GM21423 (cell line): ENCODE measurements at regions not wholly inside any gene's neighbourhood (a gene's known extent, or its start where the extent isn't known, plus 50 kb on each side); places are given as distances from the start of the nearest gene placed in this dataset.

Experiments
- ATAC-seq: cut with Tn5 transposase; IDR thresholded peaks from one replicate; pipeline ENCODE4 v1.9.1; 2021; ENCODE audit warnings: mild to moderate bottlenecking, moderate library complexity; ENCODE audit not compliant: unreplicated experiment

DNA sequence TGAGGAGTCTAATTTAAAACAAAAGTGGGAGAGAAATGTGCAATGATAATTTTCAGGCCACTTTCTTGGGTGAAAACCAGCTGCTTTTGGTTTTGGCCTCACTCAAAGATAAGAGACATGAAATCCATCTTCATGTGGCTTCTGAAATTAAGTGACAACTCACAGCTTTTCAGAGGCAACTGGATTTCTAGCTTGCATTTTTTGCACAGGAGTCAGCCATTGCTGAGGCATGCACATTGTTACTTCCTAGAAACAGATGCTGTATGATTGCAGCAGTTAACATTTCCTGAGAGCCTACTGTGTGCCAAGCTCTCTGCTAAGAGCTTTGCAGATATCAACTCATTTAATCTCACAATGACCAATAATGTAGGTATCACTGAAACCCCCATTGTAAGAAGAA, 562.6 kb downstream of the NR2F1-AS1 start:
- no peak for ATAC-seq

DNA sequence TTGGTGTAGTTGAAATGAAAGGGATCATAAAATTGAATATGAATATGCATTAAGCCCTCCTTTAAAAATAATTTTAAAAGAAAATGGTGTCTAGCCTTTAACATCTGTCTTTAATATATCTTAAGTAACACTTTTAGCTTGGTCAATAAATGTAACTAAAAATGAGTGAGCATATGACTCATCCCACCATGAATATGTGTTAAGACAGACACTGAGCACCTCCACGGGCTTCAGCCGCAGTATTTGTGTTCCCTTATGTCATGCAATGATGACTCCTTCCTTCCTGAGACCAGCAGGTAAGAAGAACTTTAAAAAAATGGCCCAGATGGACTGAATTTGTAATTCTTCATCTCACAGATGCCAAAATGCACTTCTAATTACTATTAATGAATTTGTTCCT, 563.2 kb downstream of the NR2F1-AS1 start:
- no peak for ATAC-seq

DNA sequence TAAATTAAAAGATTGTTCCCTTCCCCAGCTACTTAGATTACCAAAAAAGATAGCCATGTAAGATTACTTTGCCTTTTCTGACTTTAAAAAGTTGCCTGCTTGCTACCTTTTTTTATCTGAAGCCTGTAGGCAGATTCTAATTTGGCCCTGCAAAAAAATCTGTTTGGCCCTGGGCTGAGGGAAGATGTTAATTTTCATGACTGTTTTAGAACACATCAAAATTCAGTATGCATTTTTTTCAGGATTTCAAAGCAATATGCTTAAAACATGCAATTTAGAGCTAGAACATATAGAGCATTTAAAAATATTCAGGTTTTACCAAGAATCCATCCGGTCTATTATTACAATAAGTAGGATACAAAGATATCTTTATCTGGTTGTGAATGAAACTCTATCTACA, 563.6 kb downstream of the NR2F1-AS1 start:
- no peak for ATAC-seq

DNA sequence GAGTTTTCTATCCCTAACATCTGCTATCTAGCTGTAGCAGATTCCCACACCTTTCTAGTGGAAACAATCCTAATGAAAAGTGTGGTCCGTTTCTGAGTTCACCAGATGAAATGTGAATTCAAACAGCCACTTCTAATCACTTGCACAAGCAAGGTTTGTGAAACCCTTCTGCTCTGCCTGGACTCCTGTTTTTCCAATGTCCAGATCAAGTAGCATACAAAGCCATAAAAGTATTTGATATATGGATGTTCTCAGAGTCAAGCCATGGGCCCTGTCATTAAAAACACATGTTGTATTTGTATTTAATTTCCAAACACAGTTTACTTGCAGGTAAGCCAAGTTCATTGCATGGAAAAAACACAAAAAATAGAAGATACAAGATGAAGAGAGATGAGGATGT, 570.4 kb downstream of the NR2F1-AS1 start:
- ATAC-seq = no peak

DNA sequence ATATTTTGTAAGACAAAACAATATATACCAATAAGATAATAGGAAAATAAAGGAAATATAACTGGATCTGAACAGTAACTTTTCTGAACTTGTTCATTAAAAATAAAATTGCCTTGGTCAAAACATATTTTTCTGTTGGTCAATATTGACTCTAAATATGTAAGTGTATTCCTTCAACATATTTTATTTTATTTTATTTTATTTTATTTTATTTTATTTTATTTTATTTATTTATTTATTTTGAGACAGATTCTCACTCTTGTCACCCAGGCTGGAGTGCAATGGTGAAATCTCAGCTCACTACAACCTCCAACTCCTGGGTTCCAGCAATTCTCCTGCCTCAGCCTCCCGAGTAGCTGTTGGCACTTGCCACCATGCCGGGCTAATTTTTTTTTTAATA, 571.0 kb downstream of the NR2F1-AS1 start:
- ATAC-seq = no peak

DNA sequence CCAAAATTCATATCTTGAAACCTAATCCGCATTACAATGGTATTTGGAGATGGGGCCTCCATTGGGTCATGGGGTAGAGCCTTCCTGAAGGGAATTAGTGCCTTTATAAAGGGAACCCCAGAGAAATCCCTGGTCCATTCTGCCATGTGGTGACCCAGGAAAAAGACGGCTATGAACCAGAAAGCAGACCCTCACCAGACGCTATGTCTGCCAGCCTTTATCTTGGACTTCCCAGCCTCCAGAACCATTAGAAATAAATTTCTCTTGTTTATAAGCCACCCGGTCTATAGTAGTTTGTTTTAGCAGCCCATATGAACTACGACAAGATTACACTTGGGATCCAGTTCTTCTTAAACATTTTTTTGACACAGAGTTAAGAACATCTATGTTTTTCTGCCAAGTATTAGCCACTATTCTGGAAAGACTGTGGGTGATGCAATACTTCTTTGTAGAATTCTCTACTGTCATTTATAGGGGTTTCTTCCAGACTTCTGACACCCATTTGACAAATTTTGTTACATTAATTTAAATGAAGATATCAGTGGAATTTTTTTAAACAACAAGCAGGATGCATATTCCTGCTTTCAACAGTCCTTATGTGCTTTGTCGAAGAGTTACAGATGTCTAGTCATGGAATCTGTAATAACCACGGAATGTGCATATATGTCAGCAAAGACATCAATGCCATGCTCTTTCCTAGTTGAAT, 572.4 kb downstream of the NR2F1-AS1 start:
- ATAC-seq = no peak

DNA sequence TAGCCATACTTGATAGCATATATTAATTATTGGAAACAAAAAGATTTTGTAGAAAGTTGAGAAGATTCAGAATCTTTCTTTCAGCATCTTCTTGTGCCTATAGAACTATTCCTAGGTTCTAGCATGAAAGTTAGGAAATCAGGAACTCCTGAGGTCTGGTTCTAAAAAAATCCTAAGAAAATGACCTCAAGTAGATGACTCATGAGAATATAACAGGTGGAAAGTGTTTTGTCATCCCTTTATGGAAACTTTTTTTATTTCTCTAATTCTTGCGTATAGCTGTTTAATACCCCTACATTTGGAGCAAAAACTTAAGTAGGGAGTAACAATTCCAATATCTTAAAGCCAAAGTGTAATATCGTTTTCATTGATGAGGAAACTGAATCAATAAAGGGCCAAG, 574.1 kb downstream of the NR2F1-AS1 start:
- no peak for ATAC-seq

DNA sequence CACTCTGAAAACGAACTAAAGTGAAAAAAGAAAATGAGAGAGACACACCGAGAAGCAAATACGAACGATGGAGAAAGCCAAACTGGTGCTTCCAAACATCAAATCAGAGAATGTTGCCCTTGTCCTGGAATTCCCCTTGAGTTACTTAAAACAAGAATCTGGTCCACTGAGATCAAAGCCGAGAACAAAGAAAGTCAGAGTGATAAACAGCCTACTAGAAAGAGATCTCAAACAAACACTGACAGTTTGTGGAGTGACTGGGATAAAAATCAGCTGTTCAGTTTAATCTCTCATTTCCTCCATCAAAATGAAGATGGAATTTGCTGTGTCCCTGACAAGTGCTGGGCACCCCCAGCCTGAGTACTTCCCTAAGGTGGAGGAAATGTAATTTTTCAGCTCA, 582.6 kb downstream of the NR2F1-AS1 start:
- no peak for ATAC-seq

DNA sequence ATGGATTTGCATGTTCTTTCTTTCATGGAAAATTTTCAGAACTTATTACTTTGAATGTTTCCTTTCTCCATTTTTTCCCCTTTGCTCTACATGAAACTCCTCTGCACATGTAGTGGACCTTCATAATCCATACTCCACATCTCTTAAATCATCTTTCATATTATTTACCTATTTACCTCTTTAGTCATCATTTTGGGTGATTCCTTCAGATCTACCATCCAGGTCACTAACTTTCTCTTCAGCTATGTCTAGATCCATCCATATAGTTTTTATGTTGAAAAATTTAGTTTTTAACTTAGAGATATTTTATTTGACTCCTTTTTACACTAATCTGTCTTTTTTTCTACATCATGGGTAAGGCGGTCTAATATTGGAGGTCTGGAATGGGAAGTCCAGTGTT, 586.6 kb downstream of the NR2F1-AS1 start:
- no peak for ATAC-seq

DNA sequence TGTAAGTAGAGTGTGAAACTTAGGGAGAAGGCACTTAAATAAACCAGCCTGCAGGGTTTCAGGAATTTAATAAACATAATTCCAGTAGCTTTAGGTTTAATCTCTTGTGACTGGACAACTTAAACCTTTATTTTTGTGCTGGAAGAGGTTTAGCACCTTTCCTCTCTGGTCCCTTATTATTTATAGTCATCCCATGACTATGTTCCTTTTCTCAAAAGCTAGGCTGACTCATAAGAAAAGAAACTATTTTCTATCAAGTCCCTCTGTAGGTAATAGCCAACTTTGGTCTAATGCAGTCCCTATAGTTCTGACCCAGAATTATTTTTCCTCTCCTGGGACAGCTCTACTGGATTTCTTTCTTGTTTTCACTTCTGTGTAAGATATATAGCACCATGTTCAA, 588.9 kb downstream of the NR2F1-AS1 start:
- no peak for ATAC-seq

DNA sequence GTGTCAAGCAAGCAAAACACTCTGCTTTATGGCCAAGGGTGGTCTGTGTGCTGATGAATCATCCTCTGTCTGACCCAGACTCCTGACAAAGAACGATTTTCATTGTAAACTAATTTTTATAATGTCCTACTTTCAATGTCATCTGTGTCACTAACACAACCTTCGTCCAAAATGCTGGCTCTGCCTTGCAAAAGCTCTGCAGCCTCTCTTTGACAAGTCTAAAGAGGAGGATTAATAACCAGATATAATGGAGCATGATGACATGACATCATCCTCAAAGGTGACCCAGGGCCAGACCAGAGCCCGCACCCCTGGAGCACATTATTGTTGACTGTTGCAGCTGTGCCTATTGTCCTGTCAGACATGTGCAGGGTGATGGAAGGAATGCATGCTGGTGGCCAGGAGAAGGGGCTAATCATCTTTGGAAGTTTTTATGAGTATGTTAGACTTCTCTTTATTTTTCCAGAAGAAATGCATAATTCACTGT, 589.4 kb downstream of the NR2F1-AS1 start:
- no peak for ATAC-seq

DNA sequence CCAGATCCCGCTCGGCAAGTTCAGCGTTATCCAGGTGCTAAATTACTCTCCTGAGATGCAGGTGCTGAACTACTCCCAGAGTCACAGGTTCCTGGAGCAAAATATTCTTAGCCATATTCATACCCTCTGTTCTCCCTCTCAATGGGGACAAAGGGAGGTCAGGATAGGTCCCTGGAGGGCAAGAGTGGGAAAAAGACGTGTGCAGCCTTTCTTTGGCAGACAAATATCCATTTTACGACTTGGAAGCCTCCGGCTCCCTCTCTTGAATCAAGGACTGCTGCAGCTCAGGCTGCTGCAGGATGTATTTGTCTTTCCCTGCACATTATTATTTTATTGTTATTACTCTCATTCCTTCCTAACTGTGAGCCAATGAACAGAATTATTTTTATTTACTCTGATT, 590.2 kb downstream of the NR2F1-AS1 start:
- no peak for ATAC-seq

DNA sequence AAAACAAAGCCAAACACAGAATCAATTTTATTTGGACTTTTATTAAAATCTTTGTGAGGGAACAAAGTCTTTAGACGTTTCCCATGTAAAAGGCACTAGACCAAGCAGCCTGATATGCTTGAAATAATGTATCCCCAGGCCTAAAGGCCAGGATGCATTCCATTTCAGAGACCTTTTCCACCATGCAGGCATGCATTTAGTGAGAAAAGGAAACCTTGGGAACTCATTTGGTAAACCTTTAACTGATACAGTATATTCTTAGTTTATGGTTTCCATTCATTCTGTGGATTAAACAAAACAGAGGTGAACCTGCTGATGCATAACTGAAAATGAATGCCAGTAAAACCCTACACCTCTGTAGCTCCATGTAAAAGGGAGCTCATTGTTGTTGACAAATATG, 600.0 kb downstream of the NR2F1-AS1 start:
- no peak for ATAC-seq

DNA sequence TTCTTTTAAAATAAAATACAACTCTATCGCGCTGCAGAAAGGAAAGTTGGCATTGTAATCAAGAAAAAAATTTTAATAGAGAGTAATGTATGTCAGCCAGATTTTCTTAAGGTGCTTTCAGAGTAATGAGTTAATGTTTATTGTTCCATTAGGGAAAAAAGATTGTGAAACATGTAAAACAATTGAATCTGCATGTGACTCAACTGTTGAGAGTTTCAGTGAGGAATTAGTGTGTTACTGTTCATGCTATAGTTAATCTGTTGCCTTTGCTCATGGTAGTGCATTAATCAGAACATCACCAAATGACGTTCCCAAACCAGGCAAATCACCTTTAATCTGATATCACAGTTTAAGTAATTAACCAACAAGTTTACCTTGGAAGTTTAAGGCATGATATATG, 600.5 kb downstream of the NR2F1-AS1 start:
- no peak for ATAC-seq

DNA sequence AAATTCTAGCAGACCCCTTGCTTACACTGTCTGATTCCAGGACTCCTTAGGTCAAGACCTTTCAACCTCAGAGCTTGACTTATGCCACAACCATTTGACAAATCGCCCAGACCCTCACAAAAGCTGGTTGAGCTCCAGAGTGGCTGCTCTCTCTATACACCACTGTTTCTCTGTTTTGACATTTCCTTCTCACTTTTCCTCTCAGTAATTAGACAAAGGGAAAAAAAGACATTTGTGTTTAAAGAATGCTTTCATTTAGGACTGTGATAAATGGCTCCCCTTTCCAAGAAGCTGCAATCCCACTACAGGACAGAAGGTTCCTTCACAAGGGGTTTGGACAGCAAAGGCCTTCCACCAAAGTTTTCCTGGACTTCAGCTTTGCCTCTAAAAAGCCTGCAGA, 601.3 kb downstream of the NR2F1-AS1 start:
- ATAC-seq = no peak

DNA sequence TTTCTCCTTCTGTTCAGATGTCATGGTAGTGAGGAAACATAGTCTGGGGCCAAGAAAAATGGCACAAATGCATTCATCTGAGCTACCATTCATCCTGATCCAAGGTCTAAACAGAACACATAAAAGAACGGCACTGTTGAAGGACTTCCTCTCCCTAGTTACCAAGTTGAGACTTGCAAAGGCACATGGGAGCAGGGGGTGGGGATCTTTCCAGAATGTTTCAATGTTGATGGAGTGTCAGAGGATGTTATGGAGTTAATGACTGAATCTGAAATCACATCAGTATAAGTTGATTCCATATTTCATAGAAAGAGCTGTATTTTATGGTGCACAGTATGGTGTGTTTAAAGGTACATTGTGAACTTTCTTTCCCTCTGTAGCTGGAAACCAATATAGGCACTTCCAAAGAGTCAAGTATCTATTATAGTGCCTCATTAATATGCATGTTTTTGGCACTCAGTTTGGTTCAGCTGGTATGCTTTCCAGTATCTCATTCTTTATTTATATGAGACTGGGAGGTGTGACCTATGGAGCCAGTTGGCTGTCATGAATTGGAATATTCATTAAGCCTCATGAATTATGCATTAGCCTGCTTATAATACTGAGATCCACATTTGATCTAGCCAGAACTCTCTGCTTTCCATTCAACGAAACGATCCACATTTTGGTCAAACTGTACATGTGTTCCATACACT, 603.0 kb downstream of the NR2F1-AS1 start:
- ATAC-seq = no peak

DNA sequence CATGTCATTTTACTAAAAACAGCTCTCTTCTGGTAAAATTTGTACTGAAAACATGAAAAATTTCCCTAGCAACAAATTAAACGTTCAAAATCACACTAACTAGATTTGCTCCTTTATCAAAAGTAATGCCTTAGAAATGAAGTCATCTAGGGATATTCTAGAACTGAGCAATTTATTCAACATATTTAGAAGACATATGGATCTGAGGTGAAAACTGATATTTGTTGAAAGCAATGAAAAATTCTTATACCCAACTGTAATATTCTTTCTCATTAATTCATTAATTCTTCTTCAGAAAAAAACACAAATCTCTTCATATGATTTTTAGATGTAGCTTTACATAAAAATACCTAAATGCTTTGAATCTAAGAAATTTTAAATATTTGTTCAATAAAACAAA, 604.9 kb downstream of the NR2F1-AS1 start:
- no peak for ATAC-seq

DNA sequence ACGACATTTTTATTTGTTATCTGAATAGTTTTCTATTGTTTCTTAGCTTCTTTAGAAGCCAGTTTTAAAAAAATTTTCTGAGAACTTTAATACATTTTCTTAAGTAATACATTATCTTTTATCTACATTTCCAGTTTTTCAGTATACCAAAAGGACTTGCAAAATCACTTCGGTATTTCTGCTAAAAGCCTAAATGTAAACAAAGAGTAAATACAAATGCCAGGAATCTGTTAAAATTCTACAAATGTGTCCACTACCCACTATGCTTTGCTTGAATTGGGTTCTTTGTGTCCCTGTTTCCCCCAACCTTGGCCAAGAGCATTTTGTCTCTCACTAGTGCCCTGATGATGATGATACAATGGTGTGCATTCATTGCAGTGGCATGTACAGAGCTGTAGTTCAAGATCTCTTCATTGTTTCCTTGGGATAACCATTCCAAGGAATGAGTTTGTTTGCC, 611.2 kb downstream of the NR2F1-AS1 start:
- ATAC-seq = no peak

DNA sequence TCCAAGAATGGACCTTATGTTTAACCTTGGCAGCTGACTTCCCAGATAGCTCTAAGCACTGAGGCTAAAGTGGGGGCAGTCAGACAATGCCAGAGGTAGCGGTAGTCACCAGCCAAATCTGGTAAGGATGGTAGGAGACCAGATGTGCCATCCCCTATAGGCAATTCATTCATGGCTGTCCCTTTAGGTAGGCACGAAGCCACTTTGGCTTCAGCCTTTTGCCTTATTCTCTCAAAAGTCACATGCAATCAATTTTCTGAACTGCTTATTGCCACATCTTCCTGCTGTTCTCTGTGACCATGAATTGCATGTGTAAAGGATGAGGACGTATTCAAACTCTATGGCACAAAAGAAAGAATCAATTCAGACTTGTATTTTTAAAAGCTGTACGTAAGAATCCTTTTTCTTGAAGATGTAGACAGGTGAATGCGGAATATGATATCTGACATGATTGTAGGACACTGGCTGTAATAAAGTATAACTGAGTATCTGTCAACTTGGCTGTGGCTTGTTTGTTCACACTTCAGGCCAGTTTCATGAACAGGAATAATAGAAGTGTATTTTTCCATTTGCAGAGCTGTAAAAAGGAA, 611.7 kb downstream of the NR2F1-AS1 start:
- no peak for ATAC-seq

DNA sequence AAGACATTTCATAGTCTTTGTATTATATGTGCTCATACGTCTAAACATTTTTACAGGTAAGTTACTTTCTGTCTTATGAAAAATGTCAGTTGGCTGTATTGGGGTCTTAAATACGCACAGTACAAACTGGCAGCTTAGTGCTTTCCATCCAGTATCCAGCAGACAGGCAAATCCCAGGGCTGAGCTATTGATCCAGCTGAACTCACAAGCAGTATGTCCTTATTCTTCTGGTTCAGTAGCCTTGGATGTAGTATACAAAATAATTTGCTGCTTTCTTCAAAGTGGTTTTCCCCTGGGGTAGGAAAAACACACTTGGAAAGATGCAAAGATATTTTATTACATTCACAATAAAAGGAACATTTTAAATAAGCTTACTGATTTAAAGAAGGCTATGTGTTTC, 617.2 kb downstream of the NR2F1-AS1 start:
- no peak for ATAC-seq

DNA sequence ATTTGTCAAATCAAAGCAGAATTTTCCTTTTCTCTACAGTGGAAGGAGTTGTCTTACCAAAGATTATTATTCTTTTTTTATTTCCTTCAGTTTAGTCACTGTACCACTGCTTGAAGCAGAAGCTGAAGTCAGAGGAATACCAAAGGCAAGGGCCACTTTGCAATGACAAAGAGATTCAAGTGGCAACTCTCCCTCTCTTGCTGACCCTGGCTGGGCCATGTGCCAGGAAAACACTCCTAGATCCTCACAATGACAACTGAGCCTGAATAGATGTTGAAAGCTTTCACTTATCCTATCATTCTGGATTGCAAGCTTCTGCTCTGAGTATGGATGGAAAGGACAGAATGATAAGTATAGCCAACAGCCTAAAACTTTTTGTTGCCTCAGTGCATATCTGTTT, 618.3 kb downstream of the NR2F1-AS1 start:
- no peak for ATAC-seq

DNA sequence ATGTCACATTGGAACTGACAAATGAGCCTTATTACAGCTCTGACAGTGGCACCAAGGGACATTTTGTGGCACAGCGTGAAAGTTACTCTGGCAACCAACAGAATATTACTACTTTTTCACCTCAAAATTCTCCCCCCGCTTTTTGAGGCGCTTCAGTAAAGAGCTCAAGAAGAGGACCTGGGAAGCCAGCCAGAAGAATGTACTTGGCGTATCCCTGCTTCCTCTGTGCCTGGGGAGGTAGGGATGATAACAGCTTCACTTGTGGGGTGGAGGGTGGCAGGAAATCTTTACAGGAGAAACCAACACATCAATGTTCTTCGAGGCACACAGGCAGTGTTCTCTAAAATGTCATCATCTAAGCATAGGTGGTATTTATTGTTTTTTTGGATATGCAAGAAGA, 624.1 kb downstream of the NR2F1-AS1 start:
- ATAC-seq = no peak
